Stimulated activated CD4-positive, alpha-beta T cell treated with anti-CD3 and anti-CD28 coated beads, Interleukin-4, amount 100 ng/mL, for 24 hours (primary cell): ENCODE measurements at regions not wholly inside any gene's neighbourhood (a gene's known extent, or its start where the extent isn't known, plus 50 kb on each side); places are given as distances from the start of the nearest gene placed in this dataset.

Experiments used
- DNase-seq: peaks from one replicate; pipeline ENCODE4 v3.0.0-alpha.2; 2020

- DNase-seq, result no peak
These were observed 678.3 kb downstream of the CBLN2 start for GRCh38 chr18:71865888-71866287.

- DNase-seq, result no peak
These were observed 693.5 kb downstream of the CBLN2 start for GRCh38 chr18:71850602-71851001.

DNA sequence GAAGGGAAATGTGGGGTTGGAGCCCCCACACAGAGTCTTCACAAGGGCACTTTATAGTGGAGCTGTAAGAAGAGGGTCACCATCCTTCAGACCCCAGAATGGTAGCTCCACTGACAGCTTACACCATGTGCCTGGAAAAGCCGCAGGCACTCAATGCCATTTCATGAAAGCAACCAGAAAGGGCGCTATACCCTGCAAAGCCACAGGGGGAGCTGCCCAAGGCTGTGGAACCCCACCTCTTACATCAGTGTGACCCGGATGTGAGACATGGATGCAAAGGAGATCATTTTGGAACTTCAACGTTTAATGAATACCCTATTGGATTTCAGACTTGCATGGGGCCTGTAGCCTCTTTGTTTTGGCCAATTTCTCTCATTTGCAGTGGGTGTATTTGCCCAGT is 694.7 kb downstream of the CBLN2 start:
- DNase-seq, result no peak

GRCh38 chr18:71846716-71847115 is 697.4 kb downstream of the CBLN2 start:
- no peak for DNase-seq

- DNase-seq, result no peak
These were observed 699.3 kb downstream of the CBLN2 start for GRCh38 chr18:71844814-71845213.

DNA sequence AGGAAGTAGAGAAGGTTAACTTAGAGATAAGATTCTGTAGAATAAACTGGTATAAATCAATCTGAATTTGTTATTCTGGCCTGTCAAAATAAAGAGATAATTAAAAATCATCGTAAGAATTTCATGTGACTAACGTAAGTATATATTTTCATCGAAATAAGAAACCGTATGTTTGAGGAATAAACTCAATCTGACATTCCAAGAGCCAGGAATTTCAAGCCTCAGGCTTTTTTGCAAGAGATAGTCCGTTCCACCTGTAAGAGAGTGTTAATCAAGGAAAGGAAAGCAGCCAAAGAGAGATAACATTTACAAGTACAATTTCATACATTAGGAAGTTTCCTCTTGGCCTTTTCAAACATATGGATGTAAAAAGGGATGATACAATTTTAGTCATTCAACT is 701.5 kb downstream of the CBLN2 start:
- no peak for DNase-seq

DNA sequence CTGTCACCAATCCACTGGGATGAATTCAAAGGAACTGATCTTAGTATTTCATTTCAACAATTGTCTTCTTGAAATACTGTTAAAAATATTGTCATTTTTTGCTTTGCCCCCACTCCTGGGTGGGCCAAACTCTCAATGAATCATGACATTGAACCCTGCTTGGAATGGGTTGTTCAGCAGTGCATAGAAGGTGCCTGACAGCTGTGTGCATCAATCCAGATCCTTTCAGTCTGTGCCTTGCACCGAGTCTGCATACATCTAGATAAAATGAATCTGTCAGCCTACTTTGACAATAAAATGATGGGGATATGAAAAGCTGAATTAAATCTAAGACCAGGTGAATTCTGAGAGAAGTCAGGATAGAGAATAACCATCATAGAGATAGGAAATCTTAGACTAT is 706.6 kb downstream of the CBLN2 start:
- DNase-seq, result no peak

DNA sequence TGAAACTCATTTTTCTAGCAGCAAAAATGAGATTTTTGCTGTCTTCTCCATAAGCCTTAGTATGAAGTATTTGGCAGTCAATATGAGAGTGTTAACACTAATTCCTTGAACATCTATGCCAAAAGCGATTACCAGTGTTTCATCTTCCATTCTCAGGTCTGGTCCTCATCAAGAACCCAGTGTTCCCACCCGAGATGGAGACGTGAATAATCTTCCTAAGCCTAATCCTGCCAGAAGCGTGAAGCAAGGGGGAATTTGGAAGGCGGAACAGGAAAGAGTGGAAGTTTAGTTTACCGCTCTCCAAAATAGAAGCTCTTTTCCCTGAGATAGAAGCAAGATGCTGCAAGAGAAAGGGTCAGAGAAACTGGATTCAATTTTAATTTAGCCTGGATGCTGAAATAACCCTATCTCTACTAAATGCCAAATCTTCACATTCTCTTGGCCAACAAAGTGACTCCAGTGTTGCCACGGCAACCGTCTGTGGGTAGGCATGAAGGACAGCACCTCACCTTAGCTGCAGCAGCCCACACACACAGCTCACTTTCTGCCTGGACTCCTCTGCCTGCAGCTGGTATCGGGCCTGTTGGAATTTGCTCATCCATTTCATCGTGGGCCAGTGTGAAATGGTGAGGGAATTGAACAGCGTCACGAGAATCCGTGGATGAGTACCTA is 711.1 kb downstream of the CBLN2 start:
- DNase-seq, result no peak

DNA sequence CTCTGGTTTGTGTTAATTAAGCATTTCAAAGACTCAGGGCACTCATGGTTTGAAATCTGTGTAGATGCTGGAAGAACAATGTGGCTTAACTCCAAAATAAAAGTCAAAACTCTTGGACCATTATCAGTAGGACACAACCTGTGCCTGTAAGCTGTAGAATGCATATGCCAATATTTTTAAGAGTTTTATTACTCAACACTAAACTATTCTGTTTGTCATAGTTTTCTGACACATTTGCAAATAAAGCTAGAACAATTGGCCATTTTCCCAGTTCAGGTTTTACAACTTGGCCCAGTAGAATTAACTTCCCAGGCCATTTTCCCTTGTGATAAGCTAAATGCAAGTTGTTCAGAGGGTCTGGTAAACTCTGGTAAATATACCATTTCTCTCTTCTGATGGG is 713.1 kb downstream of the CBLN2 start:
- DNase-seq, result no peak

DNA sequence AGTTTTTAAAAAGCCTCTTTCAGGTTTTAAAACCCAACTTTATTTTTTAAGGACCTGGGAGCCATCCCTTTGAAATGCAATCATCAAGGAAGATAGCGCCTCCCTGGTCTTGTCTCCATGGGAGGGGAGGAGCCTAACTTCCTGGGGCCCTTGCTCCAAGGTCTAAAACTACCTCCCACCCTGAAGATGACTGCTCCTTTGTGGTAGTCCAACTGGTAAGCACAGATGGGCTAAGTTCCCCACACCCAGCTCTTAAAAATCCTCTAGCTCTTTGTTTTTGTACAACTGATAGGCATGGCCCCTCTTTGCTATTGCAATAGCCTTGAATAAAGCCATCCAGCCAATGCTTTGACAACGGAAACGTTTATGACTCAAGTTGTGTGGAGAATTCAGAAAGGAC is 716.8 kb downstream of the CBLN2 start:
- no peak for DNase-seq

GRCh38 chr18:71815305-71815704 is 728.8 kb downstream of the CBLN2 start:
- DNase-seq, result no peak

GRCh38 chr18:71809711-71810110 is 734.4 kb downstream of the CBLN2 start:
- DNase-seq, result no peak

DNA sequence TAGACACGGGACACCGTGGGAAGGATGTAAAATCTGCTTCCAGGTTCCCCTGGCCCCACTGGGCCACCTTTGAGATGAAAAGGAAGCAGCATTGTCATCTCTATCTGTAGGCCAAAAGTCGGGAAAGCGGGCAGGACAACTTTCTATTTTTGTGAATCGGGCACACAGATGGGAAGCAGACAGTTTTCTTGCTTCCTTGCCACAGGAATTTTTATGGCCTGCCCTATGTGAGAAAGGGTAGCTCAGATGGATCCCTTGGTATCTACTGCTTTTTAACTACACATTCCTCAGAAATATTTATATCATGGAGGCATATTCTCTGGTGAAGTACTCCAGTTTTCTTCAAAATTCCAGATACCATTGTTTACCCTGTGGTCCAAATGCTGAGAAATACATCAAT is 735.5 kb downstream of the CBLN2 start:
- DNase-seq, result no peak

- DNase-seq, result no peak
These were observed 736.6 kb downstream of the CBLN2 start for GRCh38 chr18:71807586-71807985.

DNA sequence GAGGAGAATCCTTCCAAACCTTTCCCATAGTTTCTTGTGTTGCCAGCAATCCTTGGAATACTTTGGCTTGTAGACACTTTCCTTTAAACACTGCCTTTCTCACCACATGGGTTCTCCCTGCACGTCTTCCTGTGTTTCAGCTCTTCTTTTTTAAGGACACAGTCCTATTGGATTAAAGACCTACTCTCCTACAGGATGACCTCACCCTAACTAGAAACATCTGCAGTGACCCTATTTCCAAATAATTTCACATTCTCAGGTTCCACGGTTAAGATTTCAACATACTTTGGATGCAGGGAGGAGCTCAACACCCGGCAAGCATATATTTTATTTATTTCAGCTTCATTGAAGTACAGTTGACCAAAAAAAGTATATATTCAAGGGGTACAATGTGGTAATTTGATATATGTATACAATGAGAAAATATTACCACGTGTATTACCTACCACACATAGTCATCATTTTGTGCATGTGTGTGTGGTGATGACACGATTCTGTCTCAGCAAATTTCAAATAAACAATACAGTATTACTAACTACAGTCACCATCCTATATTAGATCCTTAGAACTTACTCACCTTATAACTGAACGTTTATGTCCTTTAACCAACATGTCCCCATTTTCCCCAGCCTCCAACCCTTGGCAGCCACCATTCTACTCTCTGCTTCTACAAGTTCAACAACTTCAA is 745.0 kb downstream of the CBLN2 start:
- DNase-seq, result no peak

GRCh38 chr18:71797554-71797953 is 746.6 kb downstream of the CBLN2 start:
- no peak for DNase-seq

DNA sequence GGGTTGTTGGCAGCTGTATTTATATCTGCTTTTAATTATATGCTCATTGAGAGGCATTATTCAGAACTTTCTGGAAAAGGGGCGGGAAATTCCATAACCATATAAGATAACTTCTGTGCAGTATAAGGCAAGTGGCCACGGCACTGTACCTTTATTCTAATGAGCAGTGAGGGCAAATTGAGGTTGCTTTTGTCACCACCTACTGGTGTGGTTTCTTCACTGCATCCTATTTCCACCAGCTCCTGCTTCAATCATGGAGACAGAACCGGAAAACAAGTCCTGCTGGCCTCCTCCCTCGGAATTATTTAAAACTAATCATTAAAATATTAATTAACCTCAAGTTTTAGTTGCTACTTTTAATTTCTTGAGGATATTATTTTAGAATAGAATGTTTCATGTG is 759.4 kb downstream of the CBLN2 start:
- DNase-seq, result peak; percentile 4

GRCh38 chr18:71760541-71760940 is 783.6 kb downstream of the CBLN2 start:
- DNase-seq, result no peak

- no peak for DNase-seq
These were observed 789.9 kb downstream of the CBLN2 start for GRCh38 chr18:71754246-71754645.

DNA sequence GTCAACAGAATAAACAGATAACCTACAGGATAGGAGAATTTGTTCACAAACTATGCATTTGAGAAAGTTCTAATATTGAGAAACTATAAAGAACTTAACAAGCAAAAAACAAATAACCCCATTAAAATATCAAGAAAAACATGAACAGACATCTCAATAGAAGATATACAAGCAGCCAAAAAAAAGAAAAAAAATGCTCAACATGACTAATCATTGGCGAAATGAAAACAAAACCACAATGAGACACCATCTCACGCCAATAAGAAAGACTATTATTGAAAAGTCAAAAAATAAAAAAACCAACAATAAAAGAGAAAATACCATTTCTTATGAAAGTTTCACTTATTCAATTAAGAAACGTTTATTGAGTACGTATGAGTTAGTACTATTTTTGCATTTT is 800.5 kb downstream of the CBLN2 start:
- no peak for DNase-seq

DNA sequence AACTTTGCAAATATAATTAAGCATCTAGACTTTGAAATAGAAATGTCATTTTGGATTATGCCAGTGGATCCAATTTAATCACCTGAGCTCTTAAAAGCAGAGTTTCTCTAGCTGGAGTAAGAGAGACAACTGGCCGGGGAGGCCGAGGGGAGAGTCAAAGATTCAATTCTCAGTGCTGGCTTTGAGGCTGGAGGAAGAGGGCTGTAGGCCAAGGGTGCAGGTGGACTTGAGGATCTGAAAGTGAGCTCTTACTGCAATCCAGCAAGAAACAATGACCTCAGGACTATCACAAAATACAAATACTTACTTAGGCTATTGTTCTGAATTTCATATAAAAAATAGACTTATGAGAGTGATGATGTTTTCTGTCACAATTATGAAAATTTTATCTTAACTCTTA is 814.5 kb downstream of the CBLN2 start:
- no peak for DNase-seq

- DNase-seq, result no peak
These were observed 816.2 kb downstream of the CBLN2 start for GRCh38 chr18:71727909-71728308.

GRCh38 chr18:71725256-71725655 is 818.9 kb downstream of the CBLN2 start:
- DNase-seq, result no peak

- DNase-seq, result no peak
These were observed 836.1 kb downstream of the CBLN2 start for GRCh38 chr18:71707985-71708500.

GRCh38 chr18:71707400-71707799 is 836.7 kb downstream of the CBLN2 start:
- DNase-seq, result no peak
